H54 (cell line): ENCODE measurements at regions not wholly inside any gene's neighbourhood (a gene's known extent, or its start where the extent isn't known, plus 50 kb on each side); places are given as distances from the start of the nearest gene placed in this dataset.
"Not testable (repeated sequence)": the region's sequence is repeated elsewhere in the genome, so short reads cannot be mapped to it uniquely, and the experiment has no call there.

ENCODE experiments used
- DNase-seq: peaks from one replicate; pipeline ENCODE4 v3.0.0; 2011; ENCODE audit warnings: low spot score, mixed read lengths; ENCODE audit not compliant: insufficient read length
- FAIRE-seq: peaks from 3 replicates; lab custom pipeline; 2011; peaks lifted over from hg19 to GRCh38; lab: Jason Lieb, UNC
- POLR2A ChIP-seq: IDR thresholded peaks from 2 replicates; pipeline ENCODE4 v1.6.1; 2011; ENCODE audit warnings: low read depth, mild to moderate bottlenecking, low read length

- DNase-seq (no peak), FAIRE-seq (no peak)
- TF ChIP-seq POLR2A, result no peak
These were observed 288.3 kb downstream of the KCTD12 start for GRCh38 chr13:76597868-76598267.

DNA sequence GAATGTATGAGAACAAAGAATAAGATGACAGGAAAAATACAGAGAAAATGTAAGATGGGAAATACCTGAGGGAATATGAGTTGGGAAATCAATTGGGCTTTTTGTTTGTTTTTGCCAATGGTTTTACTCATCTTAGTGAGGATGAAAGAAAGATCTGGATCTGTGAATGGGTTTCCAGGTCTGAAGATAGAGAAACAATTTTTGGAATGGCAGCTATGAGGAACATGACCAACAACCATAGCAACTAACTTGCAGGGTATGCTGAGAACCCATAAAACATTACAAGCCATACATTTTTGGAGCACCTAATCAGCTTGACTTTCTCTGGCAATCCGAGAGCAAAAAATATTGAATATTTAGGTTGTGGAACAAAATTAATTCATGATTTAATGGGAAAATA lies 290.0 kb downstream of the KCTD12 start:
- DNase-seq (no peak), FAIRE-seq (no peak)
- TF ChIP-seq POLR2A, result no peak

DNA sequence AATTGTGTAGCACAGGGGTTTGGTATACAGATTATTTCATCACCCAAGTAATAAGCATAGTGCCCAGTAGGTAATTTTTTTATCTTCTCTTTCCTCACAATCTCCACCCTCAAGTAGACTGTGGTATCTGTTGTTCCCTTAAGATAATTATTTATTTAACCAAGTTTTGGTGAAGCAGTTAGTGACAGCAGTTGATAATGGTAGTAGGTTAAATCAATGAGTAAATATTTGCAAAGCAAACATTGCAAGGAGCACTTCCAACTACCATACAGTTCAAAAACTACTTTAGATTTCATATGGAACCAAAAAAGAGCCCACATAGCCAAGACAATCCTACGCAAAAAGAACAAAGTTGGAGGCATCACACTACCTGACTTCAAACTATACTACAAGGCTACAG lies 291.8 kb downstream of the KCTD12 start:
- DNase-seq (no peak), FAIRE-seq (no peak)
- TF ChIP-seq POLR2A, result no peak

DNA sequence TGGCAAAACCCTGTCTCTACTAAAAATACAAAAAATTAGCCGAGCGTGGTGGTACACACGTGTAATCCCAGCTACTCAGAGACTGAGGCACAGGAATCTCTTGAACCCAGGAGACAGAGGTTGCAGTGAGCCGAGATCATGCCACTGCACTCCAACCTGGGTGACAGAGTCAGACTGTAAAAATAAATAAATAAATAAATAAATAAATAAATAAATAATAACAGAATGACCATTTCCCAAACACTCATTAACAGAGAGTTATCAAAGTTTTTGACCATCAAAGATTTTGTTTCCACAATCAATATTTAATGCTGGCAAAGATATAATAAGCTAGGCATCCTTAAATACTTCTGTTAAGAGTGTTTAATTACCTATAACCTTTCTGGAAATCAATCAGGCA lies 299.4 kb downstream of the KCTD12 start:
- FAIRE-seq, result no peak
- DNase-seq, result no peak
- no peak for TF ChIP-seq POLR2A

- DNase-seq (no peak), FAIRE-seq (no peak)
- no peak for TF ChIP-seq POLR2A
These were observed 306.5 kb downstream of the KCTD12 start for GRCh38 chr13:76579701-76580100.

GRCh38 chr13:76575634-76576033 lies 310.6 kb downstream of the KCTD12 start:
- not testable (repeated sequence) for DNase-seq, FAIRE-seq

DNA sequence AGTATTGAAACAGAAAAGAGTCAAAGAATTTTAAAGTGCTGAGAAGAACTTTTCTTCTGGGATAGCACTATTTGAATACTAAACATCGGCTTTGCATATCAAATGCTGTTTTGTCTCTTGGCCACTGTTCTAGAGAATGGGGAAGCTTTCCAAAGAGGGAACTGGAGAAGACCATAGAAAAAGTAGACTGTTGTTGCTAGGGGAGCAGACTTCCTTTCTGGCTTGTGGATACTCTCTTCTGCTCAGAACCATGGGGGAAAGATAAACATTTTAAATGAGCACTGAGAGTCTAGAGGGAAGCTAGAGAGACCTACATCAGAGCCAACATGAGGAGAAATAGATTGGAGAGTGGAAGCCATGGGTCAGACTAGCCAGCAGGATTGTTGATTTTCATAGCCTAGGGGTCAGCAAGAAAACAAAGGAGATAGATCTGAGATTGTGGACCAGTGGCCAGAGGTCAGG lies 315.7 kb downstream of the KCTD12 start:
- no peak for DNase-seq
- no peak for FAIRE-seq
- no peak for TF ChIP-seq POLR2A

DNA sequence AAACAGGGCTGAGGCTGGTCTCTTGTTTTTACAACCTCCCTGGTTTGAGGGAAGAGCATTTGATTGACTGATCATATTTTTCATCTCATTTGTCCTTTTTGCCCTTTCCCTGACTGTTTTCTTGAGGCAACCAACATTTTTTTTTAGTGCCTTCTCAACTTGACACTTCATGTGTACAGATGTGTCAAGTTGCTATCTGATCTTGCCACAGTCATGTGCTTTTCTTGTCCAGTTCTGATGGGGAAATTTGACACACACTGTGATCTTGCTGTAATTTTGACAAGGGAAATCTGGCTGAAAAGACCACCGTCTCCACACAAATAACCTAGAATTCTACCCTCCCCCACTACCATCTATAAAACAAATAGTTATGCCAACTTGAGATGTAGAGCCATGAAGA lies 329.6 kb downstream of the KCTD12 start:
- FAIRE-seq (no peak), DNase-seq (no peak)
- TF ChIP-seq POLR2A, result no peak

GRCh38 chr13:76552807-76553206 lies 333.4 kb downstream of the KCTD12 start:
- FAIRE-seq, result no peak

DNA sequence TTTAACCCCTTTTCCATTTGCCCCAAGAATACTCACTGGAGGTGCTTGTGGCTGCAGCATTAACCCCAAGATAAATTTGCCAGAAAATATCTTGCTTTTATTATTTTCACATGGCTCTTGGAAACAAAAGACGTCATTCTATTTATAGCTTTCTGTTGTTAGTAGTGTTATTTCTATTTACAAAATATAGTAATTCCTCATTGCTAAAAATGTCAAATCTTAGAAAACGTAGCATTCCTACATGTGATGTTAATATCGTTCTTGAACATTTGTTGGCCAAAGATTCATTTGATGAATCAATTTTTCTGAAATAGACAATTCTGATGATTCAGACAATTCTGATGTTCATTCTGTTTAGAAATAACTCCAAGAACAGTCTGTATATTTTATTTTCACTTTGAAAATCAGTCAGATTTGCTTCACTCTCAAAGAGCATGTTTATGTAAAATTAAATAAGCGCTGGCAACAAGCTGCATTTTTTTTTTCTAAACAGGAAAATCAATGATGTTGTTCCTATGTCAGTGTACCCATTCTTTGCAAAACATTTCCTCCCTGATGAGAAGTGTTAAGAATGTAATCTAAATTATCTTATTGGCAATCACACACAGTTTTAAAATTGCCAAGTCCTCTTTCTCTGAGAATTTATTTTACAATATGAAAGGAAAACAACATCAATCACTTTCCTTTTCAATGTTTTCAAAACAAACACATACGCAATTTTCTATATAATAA lies 334.0 kb downstream of the KCTD12 start:
- DNase-seq, result no peak
- no peak for TF ChIP-seq POLR2A
- FAIRE-seq, result no peak

More at GRCh38 chr13:76552807-76553206, 333.4 kb downstream of the KCTD12 start:
- DNase-seq, result no peak
- no peak for TF ChIP-seq POLR2A

GRCh38 chr13:76542176-76542575 lies 344.0 kb downstream of the KCTD12 start:
- FAIRE-seq, result no peak
- no peak for DNase-seq
- no peak for TF ChIP-seq POLR2A

GRCh38 chr13:76538004-76538403 lies 348.2 kb downstream of the KCTD12 start:
- DNase-seq, result no peak
- FAIRE-seq, result no peak
- TF ChIP-seq POLR2A, result no peak

- no peak for FAIRE-seq
- no peak for TF ChIP-seq POLR2A
These were observed 353.0 kb downstream of the KCTD12 start for GRCh38 chr13:76533251-76533650.

GRCh38 chr13:76527041-76527440 lies 359.2 kb downstream of the KCTD12 start:
- DNase-seq, result no peak
- no peak for TF ChIP-seq POLR2A
- no peak for FAIRE-seq

More at GRCh38 chr13:76533251-76533650, 353.0 kb downstream of the KCTD12 start:
- DNase-seq, result no peak

GRCh38 chr13:76523740-76524340 lies 362.4 kb downstream of the KCTD12 start:
- no peak for DNase-seq
- FAIRE-seq, result no peak
- no peak for TF ChIP-seq POLR2A
